Astrocyte of the cerebellum (primary cell): ENCODE measurements at regions not wholly inside any gene's neighbourhood (a gene's known extent, or its start where the extent isn't known, plus 50 kb on each side); places are given as distances from the start of the nearest gene placed in this dataset.

Experiments used
- DNase-seq: peaks from one replicate; pipeline ENCODE4 v3.0.0-alpha.2; 2011; ENCODE audit warnings: low read depth
- H3K4me3 ChIP-seq: 2 replicates; pipeline ENCODE4 v1.5.1; 2011; ENCODE audit warnings: mild to moderate bottlenecking, low read depth, low read length, moderate library complexity
- CTCF ChIP-seq: IDR thresholded peaks from 2 replicates; pipeline ENCODE4 v1.5.1; 2012; ENCODE audit warnings: low read length, low read depth, moderate library complexity, mild to moderate bottlenecking; ENCODE audit errors: missing control alignments
- in situ Hi-C: cut with HindIII; loops from 2 replicates; pipeline ENCODE4 v1.10.0; 2017; ENCODE audit warnings: low sequenced_read_pairs

- H3K4me3 ChIP-seq, result no peak overlapping the region
- no peak for DNase-seq
- TF ChIP-seq CTCF, result no peak
- in situ Hi-C loops, result no loop called here
These were observed 215.3 kb upstream of the GULP1 start for GRCh38 chr2:188076149-188077056.

- no peak for TF ChIP-seq CTCF
- no peak for DNase-seq
- no peak overlapping the region for H3K4me3 ChIP-seq
- in situ Hi-C loops, result no loop called here
These were observed 213.9 kb upstream of the GULP1 start for GRCh38 chr2:188077757-188078156.

- in situ Hi-C loops, result no loop called here
- peak; percentile 4 for DNase-seq
- no peak for TF ChIP-seq CTCF
- H3K4me3 ChIP-seq, result no peak overlapping the region
These were observed 213.1 kb upstream of the GULP1 start for GRCh38 chr2:188078534-188078933.

GRCh38 chr2:188079196-188079595 is 212.5 kb upstream of the GULP1 start:
- peak; percentile 86 for DNase-seq

GRCh38 chr2:188085421-188085820 is 206.3 kb upstream of the GULP1 start:
- TF ChIP-seq CTCF, result no peak

More at GRCh38 chr2:188079196-188079595, 212.5 kb upstream of the GULP1 start:
- in situ Hi-C loops, result no loop called here
- no peak for TF ChIP-seq CTCF
- no peak overlapping the region for H3K4me3 ChIP-seq

GRCh38 chr2:188089901-188090300 is 201.8 kb upstream of the GULP1 start:
- no peak overlapping the region for H3K4me3 ChIP-seq
- peak; percentile 16 for DNase-seq
- TF ChIP-seq CTCF, result no peak
- in situ Hi-C loops, result no loop called here

More at GRCh38 chr2:188085421-188085820, 206.3 kb upstream of the GULP1 start:
- no peak for DNase-seq
- no peak overlapping the region for H3K4me3 ChIP-seq
- in situ Hi-C loops, result no loop called here
